Ishikawa (cell line): ENCODE measurements at regions not wholly inside any gene's neighbourhood (a gene's known extent, or its start where the extent isn't known, plus 50 kb on each side); places are given as distances from the start of the nearest gene placed in this dataset.
A peak's percentile ranks its signal among the peaks of the same experiment; 100 is the strongest.

Experiments
- CEBPB ChIP-seq: IDR thresholded peaks from 2 replicates; pipeline ENCODE4 v1.6.1; 2012
- CREB1 ChIP-seq: IDR thresholded peaks from 2 replicates; pipeline ENCODE4 v1.6.1; 2012; ENCODE audit warnings: low read depth
- EGR1 ChIP-seq: IDR thresholded peaks from 2 replicates; pipeline ENCODE4 v1.6.1; 2012
- EP300 ChIP-seq: IDR thresholded peaks from 2 replicates; pipeline ENCODE4 v1.6.1; 2012; ENCODE audit warnings: borderline replicate concordance
- FOXM1 ChIP-seq: IDR thresholded peaks from 2 replicates; pipeline ENCODE4 v1.6.1; 2012; ENCODE audit warnings: low read depth, borderline replicate concordance
- NFIC ChIP-seq: IDR thresholded peaks from 2 replicates; pipeline ENCODE4 v1.6.1; 2012
- RAD21 ChIP-seq: IDR thresholded peaks from 2 replicates; pipeline ENCODE4 v1.6.1; 2012; ENCODE audit warnings: low read depth
- TAF1 ChIP-seq: IDR thresholded peaks from 2 replicates; pipeline ENCODE4 v1.6.1; 2012; ENCODE audit warnings: low read depth, mild to moderate bottlenecking
- TCF12 ChIP-seq: IDR thresholded peaks from 2 replicates; pipeline ENCODE4 v1.6.1; 2012; ENCODE audit warnings: low read depth
- TEAD4 ChIP-seq: IDR thresholded peaks from 2 replicates; pipeline ENCODE4 v1.6.1; 2012
- USF1 ChIP-seq: IDR thresholded peaks from 2 replicates; pipeline ENCODE4 v1.6.1; 2012
- YY1 ChIP-seq: IDR thresholded peaks from 2 replicates; pipeline ENCODE4 v1.6.1; 2012; ENCODE audit warnings: low read depth
- ZBTB7A ChIP-seq: IDR thresholded peaks from 2 replicates; pipeline ENCODE4 v1.6.1; 2012; ENCODE audit warnings: low read depth
- TF ChIP-seq, protein P1 (sequence below): IDR thresholded peaks from 2 replicates; pipeline ENCODE4 v1.6.1; 2012; ENCODE audit warnings: low read depth, mild to moderate bottlenecking
- TF ChIP-seq, protein P2 (sequence below): IDR thresholded peaks from 2 replicates; pipeline ENCODE4 v1.6.1; 2012

DNA sequence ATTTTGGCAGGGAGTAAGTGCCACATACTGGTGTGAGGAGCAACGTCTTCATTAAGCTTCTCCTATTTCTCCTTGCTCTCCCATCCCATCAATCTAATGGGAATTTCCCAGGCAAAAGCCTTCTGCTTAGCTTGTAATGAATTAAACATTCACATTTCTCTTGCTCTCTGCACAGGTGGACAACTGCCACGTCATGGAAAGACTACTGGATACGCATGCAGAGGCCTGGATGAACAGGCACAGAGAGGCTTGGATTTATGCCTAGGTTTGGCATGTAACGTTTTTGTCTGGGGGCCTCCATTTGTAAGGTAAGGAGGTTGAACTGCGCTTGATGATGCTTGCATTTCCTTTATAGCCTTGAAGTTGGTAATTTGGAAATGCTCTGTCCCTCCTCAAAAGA lies 374.8 kb downstream of the KLF12 start:
- TF ChIP-seq, protein P1, sequence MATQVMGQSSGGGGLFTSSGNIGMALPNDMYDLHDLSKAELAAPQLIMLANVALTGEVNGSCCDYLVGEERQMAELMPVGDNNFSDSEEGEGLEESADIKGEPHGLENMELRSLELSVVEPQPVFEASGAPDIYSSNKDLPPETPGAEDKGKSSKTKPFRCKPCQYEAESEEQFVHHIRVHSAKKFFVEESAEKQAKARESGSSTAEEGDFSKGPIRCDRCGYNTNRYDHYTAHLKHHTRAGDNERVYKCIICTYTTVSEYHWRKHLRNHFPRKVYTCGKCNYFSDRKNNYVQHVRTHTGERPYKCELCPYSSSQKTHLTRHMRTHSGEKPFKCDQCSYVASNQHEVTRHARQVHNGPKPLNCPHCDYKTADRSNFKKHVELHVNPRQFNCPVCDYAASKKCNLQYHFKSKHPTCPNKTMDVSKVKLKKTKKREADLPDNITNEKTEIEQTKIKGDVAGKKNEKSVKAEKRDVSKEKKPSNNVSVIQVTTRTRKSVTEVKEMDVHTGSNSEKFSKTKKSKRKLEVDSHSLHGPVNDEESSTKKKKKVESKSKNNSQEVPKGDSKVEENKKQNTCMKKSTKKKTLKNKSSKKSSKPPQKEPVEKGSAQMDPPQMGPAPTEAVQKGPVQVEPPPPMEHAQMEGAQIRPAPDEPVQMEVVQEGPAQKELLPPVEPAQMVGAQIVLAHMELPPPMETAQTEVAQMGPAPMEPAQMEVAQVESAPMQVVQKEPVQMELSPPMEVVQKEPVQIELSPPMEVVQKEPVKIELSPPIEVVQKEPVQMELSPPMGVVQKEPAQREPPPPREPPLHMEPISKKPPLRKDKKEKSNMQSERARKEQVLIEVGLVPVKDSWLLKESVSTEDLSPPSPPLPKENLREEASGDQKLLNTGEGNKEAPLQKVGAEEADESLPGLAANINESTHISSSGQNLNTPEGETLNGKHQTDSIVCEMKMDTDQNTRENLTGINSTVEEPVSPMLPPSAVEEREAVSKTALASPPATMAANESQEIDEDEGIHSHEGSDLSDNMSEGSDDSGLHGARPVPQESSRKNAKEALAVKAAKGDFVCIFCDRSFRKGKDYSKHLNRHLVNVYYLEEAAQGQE: no peak
- TF ChIP-seq NFIC: no peak
- no peak for TF ChIP-seq TEAD4
- no peak for TF ChIP-seq TCF12
- no peak for TF ChIP-seq FOXM1
- TF ChIP-seq, protein P2, sequence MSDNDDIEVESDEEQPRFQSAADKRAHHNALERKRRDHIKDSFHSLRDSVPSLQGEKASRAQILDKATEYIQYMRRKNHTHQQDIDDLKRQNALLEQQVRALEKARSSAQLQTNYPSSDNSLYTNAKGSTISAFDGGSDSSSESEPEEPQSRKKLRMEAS: no peak
- TF ChIP-seq TAF1: no peak
- TF ChIP-seq EGR1: no peak
- TF ChIP-seq ZBTB7A: no peak
- no peak for TF ChIP-seq EP300
- TF ChIP-seq YY1: no peak
- no peak for TF ChIP-seq CEBPB
- no peak for TF ChIP-seq RAD21
- TF ChIP-seq CREB1: no peak
- no peak for TF ChIP-seq USF1

- TF ChIP-seq, protein P1: no peak
- no peak for TF ChIP-seq TCF12
- no peak for TF ChIP-seq CREB1
- TF ChIP-seq YY1: no peak
- TF ChIP-seq EP300: no peak
These were observed 376.5 kb downstream of the KLF12 start for GRCh38 chr13:73757481-73758233.

- TF ChIP-seq RAD21 (peak; percentile 77), FOXM1 (no peak), CEBPB (no peak), USF1 (no peak)
- TF ChIP-seq, protein P1: no peak
These were observed 379.4 kb downstream of the KLF12 start for GRCh38 chr13:73754727-73755292.

- TF ChIP-seq RAD21 (no peak), NFIC (no peak), CREB1 (no peak), FOXM1 (no peak), YY1 (no peak), TEAD4 (no peak), TAF1 (no peak), TCF12 (no peak), USF1 (no peak), ZBTB7A (no peak), EP300 (no peak), EGR1 (no peak), CEBPB (no peak)
- TF ChIP-seq, protein P2: no peak
- TF ChIP-seq, protein P1: no peak
These were observed 380.0 kb downstream of the KLF12 start for GRCh38 chr13:73754241-73754640.
